Effector CD8-positive, alpha-beta T cell (primary cell): ENCODE measurements at regions not wholly inside any gene's neighbourhood (a gene's known extent, or its start where the extent isn't known, plus 50 kb on each side); places are given as distances from the start of the nearest gene placed in this dataset.

ENCODE experiments used
- DNase-seq: peaks from one replicate; lab custom pipeline; 2025; lab: John Stamatoyannopoulos, UW

- peak; percentile 51 for DNase-seq
Observed at GRCh38 chr9:129383561-129384490, 205.8 kb upstream of the IER5L start.

- no peak for DNase-seq
Observed at GRCh38 chr9:129383019-129383560, 205.0 kb upstream of the IER5L start.

GRCh38 chr9:129382281-129383018 is 204.4 kb upstream of the IER5L start:
- DNase-seq, result no peak

- DNase-seq, result no peak
Observed at GRCh38 chr9:129381481-129381957, 203.5 kb upstream of the IER5L start.

GRCh38 chr9:129380961-129381401 is 202.9 kb upstream of the IER5L start:
- no peak for DNase-seq

- DNase-seq, result no peak
Observed at GRCh38 chr9:129379886-129380285, 201.8 kb upstream of the IER5L start.

- no peak for DNase-seq
Observed at GRCh38 chr9:129379181-129379836, 201.2 kb upstream of the IER5L start.

GRCh38 chr9:129377931-129378661 is 200.0 kb upstream of the IER5L start:
- no peak for DNase-seq

GRCh38 chr9:129377181-129377580 is 199.1 kb upstream of the IER5L start:
- DNase-seq, result no peak

- DNase-seq, result no peak
Observed at GRCh38 chr9:129375845-129376244, 197.8 kb upstream of the IER5L start.

- DNase-seq, result no peak
Observed at GRCh38 chr9:129374651-129375050, 196.6 kb upstream of the IER5L start.

GRCh38 chr9:129374231-129374630 is 196.2 kb upstream of the IER5L start:
- no peak for DNase-seq

- DNase-seq, result no peak
Observed at GRCh38 chr9:129373361-129373760, 195.3 kb upstream of the IER5L start.

- no peak for DNase-seq
Observed at GRCh38 chr9:129370770-129371169, 192.7 kb upstream of the IER5L start.

- DNase-seq, result no peak
Observed at GRCh38 chr9:129368444-129368978, 190.4 kb upstream of the IER5L start.

GRCh38 chr9:129367287-129367686 is 189.2 kb upstream of the IER5L start:
- no peak for DNase-seq

GRCh38 chr9:129365196-129365595 is 187.1 kb upstream of the IER5L start:
- no peak for DNase-seq

GRCh38 chr9:129363216-129363873 is 185.3 kb upstream of the IER5L start:
- DNase-seq, result no peak

- DNase-seq, result no peak
Observed at GRCh38 chr9:129362287-129363000, 184.4 kb upstream of the IER5L start.

- DNase-seq, result no peak
Observed at GRCh38 chr9:129361196-129361595, 183.1 kb upstream of the IER5L start.
